ENCODE measurements at regions not wholly inside any gene's neighbourhood (a gene's known extent, or its start where the extent isn't known, plus 50 kb on each side); places are given as distances from the start of the nearest gene placed in this dataset.

- H3K27ac Mint-ChIP-seq = no peak overlapping the region
- no peaks in the 10 kb centered on the region; the same call in 1 of the 2 replicates for H4K20me1 ChIP-seq (replicated peaks; ENCODE audit: insufficient read depth)
- peaks cover 7% of the 10 kb centered on the region; the same call in 2 of the 3 replicates for H3K4me1 Mint-ChIP-seq
- no peak overlapping the region for H3K4me3 Mint-ChIP-seq
- TF ChIP-seq, protein P1, sequence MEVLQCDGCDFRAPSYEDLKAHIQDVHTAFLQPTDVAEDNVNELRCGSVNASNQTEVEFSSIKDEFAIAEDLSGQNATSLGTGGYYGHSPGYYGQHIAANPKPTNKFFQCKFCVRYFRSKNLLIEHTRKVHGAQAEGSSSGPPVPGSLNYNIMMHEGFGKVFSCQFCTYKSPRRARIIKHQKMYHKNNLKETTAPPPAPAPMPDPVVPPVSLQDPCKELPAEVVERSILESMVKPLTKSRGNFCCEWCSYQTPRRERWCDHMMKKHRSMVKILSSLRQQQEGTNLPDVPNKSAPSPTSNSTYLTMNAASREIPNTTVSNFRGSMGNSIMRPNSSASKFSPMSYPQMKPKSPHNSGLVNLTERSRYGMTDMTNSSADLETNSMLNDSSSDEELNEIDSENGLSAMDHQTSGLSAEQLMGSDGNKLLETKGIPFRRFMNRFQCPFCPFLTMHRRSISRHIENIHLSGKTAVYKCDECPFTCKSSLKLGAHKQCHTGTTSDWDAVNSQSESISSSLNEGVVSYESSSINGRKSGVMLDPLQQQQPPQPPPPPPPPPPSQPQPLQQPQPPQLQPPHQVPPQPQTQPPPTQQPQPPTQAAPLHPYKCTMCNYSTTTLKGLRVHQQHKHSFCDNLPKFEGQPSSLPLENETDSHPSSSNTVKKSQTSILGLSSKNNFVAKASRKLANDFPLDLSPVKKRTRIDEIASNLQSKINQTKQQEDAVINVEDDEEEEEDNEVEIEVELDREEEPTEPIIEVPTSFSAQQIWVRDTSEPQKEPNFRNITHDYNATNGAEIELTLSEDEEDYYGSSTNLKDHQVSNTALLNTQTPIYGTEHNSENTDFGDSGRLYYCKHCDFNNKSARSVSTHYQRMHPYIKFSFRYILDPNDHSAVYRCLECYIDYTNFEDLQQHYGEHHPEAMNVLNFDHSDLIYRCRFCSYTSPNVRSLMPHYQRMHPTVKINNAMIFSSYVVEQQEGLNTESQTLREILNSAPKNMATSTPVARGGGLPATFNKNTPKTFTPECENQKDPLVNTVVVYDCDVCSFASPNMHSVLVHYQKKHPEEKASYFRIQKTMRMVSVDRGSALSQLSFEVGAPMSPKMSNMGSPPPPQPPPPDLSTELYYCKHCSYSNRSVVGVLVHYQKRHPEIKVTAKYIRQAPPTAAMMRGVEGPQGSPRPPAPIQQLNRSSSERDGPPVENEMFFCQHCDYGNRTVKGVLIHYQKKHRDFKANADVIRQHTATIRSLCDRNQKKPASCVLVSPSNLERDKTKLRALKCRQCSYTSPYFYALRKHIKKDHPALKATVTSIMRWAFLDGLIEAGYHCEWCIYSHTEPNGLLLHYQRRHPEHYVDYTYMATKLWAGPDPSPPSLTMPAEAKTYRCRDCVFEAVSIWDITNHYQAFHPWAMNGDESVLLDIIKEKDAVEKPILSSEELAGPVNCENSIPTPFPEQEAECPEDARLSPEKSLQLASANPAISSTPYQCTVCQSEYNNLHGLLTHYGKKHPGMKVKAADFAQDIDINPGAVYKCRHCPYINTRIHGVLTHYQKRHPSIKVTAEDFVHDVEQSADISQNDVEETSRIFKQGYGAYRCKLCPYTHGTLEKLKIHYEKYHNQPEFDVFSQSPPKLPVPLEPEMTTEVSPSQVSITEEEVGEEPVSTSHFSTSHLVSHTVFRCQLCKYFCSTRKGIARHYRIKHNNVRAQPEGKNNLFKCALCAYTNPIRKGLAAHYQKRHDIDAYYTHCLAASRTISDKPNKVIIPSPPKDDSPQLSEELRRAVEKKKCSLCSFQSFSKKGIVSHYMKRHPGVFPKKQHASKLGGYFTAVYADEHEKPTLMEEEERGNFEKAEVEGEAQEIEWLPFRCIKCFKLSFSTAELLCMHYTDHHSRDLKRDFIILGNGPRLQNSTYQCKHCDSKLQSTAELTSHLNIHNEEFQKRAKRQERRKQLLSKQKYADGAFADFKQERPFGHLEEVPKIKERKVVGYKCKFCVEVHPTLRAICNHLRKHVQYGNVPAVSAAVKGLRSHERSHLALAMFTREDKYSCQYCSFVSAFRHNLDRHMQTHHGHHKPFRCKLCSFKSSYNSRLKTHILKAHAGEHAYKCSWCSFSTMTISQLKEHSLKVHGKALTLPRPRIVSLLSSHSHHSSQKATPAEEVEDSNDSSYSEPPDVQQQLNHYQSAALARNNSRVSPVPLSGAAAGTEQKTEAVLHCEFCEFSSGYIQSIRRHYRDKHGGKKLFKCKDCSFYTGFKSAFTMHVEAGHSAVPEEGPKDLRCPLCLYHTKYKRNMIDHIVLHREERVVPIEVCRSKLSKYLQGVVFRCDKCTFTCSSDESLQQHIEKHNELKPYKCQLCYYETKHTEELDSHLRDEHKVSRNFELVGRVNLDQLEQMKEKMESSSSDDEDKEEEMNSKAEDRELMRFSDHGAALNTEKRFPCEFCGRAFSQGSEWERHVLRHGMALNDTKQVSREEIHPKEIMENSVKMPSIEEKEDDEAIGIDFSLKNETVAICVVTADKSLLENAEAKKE (CRISPR knock-in tag; IDR thresholded peaks at IDR 0.05) = no peak
- TF ChIP-seq ZNF331 (CRISPR knock-in tag; IDR thresholded peaks at IDR 0.05; ENCODE audit: low read depth) (no peak), EZH2 (IDR thresholded peaks at IDR 0.05; ENCODE audit: low read depth, unreplicated experiment) (no peak), STAT1 (IDR thresholded peaks at IDR 0.05; ENCODE audit: unreplicated experiment) (no peak), NANOG (IDR thresholded peaks at IDR 0.05; ENCODE audit: borderline replicate concordance) (no peak), ETS1 (IDR thresholded peaks at IDR 0.05) (no peak), JUNB (IDR thresholded peaks at IDR 0.05; ENCODE audit: unreplicated experiment) (no peak), ZNF114 (CRISPR knock-in tag; IDR thresholded peaks at IDR 0.05) (no peak), REST (IDR thresholded peaks at IDR 0.05; ENCODE audit: unreplicated experiment) (no peak), POLR2AphosphoS5 (IDR thresholded peaks at IDR 0.05; ENCODE audit: low read depth) (no peak)
- TF ChIP-seq, protein P2, sequence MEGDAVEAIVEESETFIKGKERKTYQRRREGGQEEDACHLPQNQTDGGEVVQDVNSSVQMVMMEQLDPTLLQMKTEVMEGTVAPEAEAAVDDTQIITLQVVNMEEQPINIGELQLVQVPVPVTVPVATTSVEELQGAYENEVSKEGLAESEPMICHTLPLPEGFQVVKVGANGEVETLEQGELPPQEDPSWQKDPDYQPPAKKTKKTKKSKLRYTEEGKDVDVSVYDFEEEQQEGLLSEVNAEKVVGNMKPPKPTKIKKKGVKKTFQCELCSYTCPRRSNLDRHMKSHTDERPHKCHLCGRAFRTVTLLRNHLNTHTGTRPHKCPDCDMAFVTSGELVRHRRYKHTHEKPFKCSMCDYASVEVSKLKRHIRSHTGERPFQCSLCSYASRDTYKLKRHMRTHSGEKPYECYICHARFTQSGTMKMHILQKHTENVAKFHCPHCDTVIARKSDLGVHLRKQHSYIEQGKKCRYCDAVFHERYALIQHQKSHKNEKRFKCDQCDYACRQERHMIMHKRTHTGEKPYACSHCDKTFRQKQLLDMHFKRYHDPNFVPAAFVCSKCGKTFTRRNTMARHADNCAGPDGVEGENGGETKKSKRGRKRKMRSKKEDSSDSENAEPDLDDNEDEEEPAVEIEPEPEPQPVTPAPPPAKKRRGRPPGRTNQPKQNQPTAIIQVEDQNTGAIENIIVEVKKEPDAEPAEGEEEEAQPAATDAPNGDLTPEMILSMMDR (conservative IDR thresholded peaks at IDR 0.05; ENCODE audit: low read depth in 2 of 2) = no peak
- no peak for DNase-seq (ENCODE audit: low spot score)
- H3K4me1 ChIP-seq (ENCODE audit: insufficient read depth) = no peaks in the 10 kb centered on the region
- peaks cover 5% of the 10 kb centered on the region; the same call in 1 of the 2 replicates for H3K79me2 ChIP-seq (replicated peaks; ENCODE audit: insufficient read depth)
- H3K4me2 ChIP-seq = no peak overlapping the region
- no peaks in the 10 kb centered on the region for H3K36me3 ChIP-seq (ENCODE audit: insufficient read depth)
- H3K27ac ChIP-seq (ENCODE audit: low read depth) = no peak overlapping the region
- H3K9me3 Mint-ChIP-seq = no peaks in the 10 kb centered on the region
- no peak overlapping the region for H3K4me3 ChIP-seq
- ATAC-seq = no peak
- no peak overlapping the region for H2AFZ ChIP-seq
- H3K27me3 ChIP-seq (ENCODE audit: insufficient read depth) = no peaks in the 10 kb centered on the region
- H3F3A ChIP-seq (replicated peaks; ENCODE audit: low read depth) = no peaks in the 10 kb centered on the region
- H3K27me3 Mint-ChIP-seq (ENCODE audit: insufficient read depth, low read depth, poor library complexity) = peaks cover 8% of the 10 kb centered on the region
- peaks cover 9% of the 10 kb centered on the region for H3K9me2 ChIP-seq (ENCODE audit: insufficient read depth)
- no peaks in the 10 kb centered on the region; the same call in none of the 3 replicates for H3K36me3 Mint-ChIP-seq (ENCODE audit: low read depth)
Observed at GRCh38 chr11:71066311-71066710, 186.1 kb downstream of the SHANK2 start.
